ENCODE measurements at regions not wholly inside any gene's neighbourhood (a gene's known extent, or its start where the extent isn't known, plus 50 kb on each side); places are given as distances from the start of the nearest gene placed in this dataset.

DNA sequence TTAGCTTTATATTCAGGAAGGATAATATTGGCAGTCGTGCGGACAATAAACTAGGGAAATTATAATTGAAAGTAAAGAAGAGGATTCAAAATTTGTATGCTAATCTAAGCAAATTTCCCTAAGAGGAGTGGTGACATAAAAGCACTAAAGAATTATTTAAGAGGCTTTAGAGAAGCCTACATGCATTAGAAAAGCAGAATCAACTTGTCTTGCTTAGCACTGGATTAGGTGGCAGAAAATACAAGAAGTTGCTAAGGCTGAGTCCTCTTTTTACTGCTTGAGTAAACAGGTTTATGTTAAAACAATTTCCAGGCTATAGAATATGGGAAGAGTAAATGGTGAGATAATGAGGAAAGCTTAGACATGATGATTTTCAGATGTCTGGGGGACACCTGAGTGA is 991.5 kb downstream of the PCDH18 start:
- H2AFZ ChIP-seq (ENCODE audit: low read depth, low read length, severe bottlenecking) = no peak overlapping the region
- H3K4me2 ChIP-seq (ENCODE audit: low read depth, low read length, poor library complexity, severe bottlenecking) = no peak overlapping the region
- TF ChIP-seq, protein P1, sequence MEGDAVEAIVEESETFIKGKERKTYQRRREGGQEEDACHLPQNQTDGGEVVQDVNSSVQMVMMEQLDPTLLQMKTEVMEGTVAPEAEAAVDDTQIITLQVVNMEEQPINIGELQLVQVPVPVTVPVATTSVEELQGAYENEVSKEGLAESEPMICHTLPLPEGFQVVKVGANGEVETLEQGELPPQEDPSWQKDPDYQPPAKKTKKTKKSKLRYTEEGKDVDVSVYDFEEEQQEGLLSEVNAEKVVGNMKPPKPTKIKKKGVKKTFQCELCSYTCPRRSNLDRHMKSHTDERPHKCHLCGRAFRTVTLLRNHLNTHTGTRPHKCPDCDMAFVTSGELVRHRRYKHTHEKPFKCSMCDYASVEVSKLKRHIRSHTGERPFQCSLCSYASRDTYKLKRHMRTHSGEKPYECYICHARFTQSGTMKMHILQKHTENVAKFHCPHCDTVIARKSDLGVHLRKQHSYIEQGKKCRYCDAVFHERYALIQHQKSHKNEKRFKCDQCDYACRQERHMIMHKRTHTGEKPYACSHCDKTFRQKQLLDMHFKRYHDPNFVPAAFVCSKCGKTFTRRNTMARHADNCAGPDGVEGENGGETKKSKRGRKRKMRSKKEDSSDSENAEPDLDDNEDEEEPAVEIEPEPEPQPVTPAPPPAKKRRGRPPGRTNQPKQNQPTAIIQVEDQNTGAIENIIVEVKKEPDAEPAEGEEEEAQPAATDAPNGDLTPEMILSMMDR (IDR thresholded peaks at IDR 0.05; ENCODE audit: insufficient read depth, low read length, poor library complexity, severe bottlenecking) = no peak
- TF ChIP-seq EZH2phosphoT487 (conservative IDR thresholded peaks at IDR 0.05; ENCODE audit: low read length) = no peak
- no peaks in the 10 kb centered on the region for H3K36me3 ChIP-seq (ENCODE audit: low read length)
- no peak overlapping the region for H3K4me3 ChIP-seq (ENCODE audit: insufficient read depth, low read length, poor library complexity, severe bottlenecking)
- no peaks in the 10 kb centered on the region for H3F3A ChIP-seq (ENCODE audit: insufficient read depth)
- no peak overlapping the region for H3K27ac ChIP-seq (ENCODE audit: low read depth, low read length)
- no peaks in the 10 kb centered on the region for H3K79me2 ChIP-seq (ENCODE audit: insufficient read depth, low read length)
- no peaks in the 10 kb centered on the region for H3K27me3 ChIP-seq (ENCODE audit: low read length)
- H3K9me3 ChIP-seq (ENCODE audit: insufficient read depth, low read length) = no peaks in the 10 kb centered on the region
- no peak overlapping the region for H3K9ac ChIP-seq (ENCODE audit: low read length)
- H3K9me2 ChIP-seq (replicated peaks; ENCODE audit: insufficient read depth, low read length) = no peaks in the 10 kb centered on the region
- H4K20me1 ChIP-seq (ENCODE audit: low read depth, low read length) = no peaks in the 10 kb centered on the region

DNA sequence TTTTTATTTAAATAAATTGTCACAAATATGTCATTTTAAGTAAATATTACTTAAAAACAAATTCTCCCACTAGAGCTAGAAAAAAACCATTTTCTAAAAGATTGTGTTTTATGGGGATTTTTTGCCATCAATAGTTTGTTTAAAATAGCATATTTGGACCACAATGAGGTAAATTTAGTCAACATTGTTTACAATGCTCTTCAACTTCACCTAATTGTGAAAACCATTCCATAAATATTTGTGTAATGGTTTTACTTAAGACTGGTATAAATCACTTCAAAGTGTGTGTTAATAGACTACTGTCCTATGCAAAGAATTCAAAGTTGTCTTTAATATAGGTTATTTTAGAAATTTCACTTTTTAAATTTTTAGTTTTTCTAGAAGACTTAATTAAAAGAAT is 1004.2 kb downstream of the PCDH18 start:
- H2AFZ ChIP-seq (ENCODE audit: low read depth, low read length, severe bottlenecking) = no peak overlapping the region
- H3K36me3 ChIP-seq (ENCODE audit: low read length) = no peaks in the 10 kb centered on the region
- no peaks in the 10 kb centered on the region for H3F3A ChIP-seq (ENCODE audit: insufficient read depth)
- H3K9me3 ChIP-seq (ENCODE audit: insufficient read depth, low read length) = no peaks in the 10 kb centered on the region
- no peak overlapping the region for H3K4me3 ChIP-seq (ENCODE audit: insufficient read depth, low read length, poor library complexity, severe bottlenecking)
- H3K27me3 ChIP-seq (ENCODE audit: low read length) = no peaks in the 10 kb centered on the region
- H3K9me2 ChIP-seq (replicated peaks; ENCODE audit: insufficient read depth, low read length) = no peaks in the 10 kb centered on the region
- TF ChIP-seq, protein P1 (IDR thresholded peaks at IDR 0.05; ENCODE audit: insufficient read depth, low read length, poor library complexity, severe bottlenecking) = no peak
- TF ChIP-seq EZH2phosphoT487 (conservative IDR thresholded peaks at IDR 0.05; ENCODE audit: low read length) = no peak
- H4K20me1 ChIP-seq (ENCODE audit: low read depth, low read length) = no peaks in the 10 kb centered on the region
- H3K27ac ChIP-seq (ENCODE audit: low read depth, low read length) = no peak overlapping the region
- no peak overlapping the region for H3K4me2 ChIP-seq (ENCODE audit: low read depth, low read length, poor library complexity, severe bottlenecking)
- no peak overlapping the region for H3K9ac ChIP-seq (ENCODE audit: low read length)
- H3K79me2 ChIP-seq (ENCODE audit: insufficient read depth, low read length) = no peaks in the 10 kb centered on the region

DNA sequence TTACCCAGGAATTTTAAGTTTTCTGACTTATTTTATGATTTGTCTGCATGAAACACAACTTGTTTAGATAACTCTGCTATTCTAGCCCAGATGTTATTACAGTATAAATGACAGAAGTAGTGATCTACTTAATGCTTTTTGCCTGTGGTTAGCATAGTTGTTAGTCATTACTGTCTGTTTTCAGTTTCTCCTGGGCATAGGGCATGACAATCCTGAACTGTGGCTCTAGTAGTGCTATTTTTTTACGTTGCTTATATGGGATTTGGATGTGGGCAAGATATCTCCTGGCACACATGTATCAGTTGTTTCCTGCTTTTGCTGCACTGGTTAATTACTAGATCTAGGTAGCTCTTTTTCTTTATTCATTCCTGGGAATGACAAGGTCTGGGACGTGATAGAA is 1005.8 kb downstream of the PCDH18 start:
- Histone ChIP-seq H3K36me3 (ENCODE audit: low read length) (no peaks in the 10 kb centered on the region), H3K9me3 (ENCODE audit: insufficient read depth, low read length) (no peaks in the 10 kb centered on the region), H3K27me3 (ENCODE audit: low read length) (no peaks in the 10 kb centered on the region), H2AFZ (ENCODE audit: low read depth, low read length, severe bottlenecking) (no peak overlapping the region), H3F3A (ENCODE audit: insufficient read depth) (no peaks in the 10 kb centered on the region), H3K9ac (ENCODE audit: low read length) (no peak overlapping the region), H3K27ac (ENCODE audit: low read depth, low read length) (no peak overlapping the region), H3K4me3 (ENCODE audit: insufficient read depth, low read length, poor library complexity, severe bottlenecking) (no peak overlapping the region), H3K9me2 (replicated peaks; ENCODE audit: insufficient read depth, low read length) (no peaks in the 10 kb centered on the region), H4K20me1 (ENCODE audit: low read depth, low read length) (no peaks in the 10 kb centered on the region), H3K79me2 (ENCODE audit: insufficient read depth, low read length) (no peaks in the 10 kb centered on the region), H3K4me2 (ENCODE audit: low read depth, low read length, poor library complexity, severe bottlenecking) (no peak overlapping the region)
- TF ChIP-seq EZH2phosphoT487 (conservative IDR thresholded peaks at IDR 0.05; ENCODE audit: low read length) = no peak
- TF ChIP-seq, protein P1 (IDR thresholded peaks at IDR 0.05; ENCODE audit: insufficient read depth, low read length, poor library complexity, severe bottlenecking) = no peak

All from SU-DHL-6 (cell line).